GM21526 (cell line): ENCODE measurements at regions not wholly inside any gene's neighbourhood (a gene's known extent, or its start where the extent isn't known, plus 50 kb on each side); places are given as distances from the start of the nearest gene placed in this dataset.
A peak's percentile ranks its signal among the peaks of the same experiment; 100 is the strongest.

Source experiments
- ATAC-seq: cut with Tn5 transposase; IDR thresholded peaks from one replicate; pipeline ENCODE4 v1.9.1; 2021; ENCODE audit warnings: moderate library complexity; ENCODE audit not compliant: unreplicated experiment, low FRiP score

- peak; percentile 76 for ATAC-seq
These were observed 89.5 kb upstream of the RFC3 start for GRCh38 chr13:33728271-33729037.

- peak; percentile 38 for ATAC-seq
These were observed 87.8 kb upstream of the RFC3 start for GRCh38 chr13:33730147-33730546.

DNA sequence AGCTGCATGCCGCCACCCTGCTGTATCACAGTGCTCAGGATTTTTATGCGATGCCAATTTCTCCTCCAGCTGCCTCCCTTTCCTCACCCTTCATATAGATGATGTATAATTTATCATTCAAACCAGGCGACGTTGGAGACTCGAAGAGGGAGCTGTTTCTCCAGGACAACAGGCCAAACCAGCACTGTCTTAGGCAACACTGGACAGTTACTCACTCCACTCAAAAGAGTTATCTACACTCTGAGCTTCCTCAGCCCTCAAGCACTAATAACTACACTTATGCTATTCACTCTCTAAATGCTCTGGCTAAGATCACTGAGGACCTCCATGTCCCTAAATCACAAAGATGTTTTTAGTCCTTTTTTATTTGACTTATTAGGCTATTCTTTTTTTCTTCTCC is 87.3 kb upstream of the RFC3 start:
- ATAC-seq = no peak

DNA sequence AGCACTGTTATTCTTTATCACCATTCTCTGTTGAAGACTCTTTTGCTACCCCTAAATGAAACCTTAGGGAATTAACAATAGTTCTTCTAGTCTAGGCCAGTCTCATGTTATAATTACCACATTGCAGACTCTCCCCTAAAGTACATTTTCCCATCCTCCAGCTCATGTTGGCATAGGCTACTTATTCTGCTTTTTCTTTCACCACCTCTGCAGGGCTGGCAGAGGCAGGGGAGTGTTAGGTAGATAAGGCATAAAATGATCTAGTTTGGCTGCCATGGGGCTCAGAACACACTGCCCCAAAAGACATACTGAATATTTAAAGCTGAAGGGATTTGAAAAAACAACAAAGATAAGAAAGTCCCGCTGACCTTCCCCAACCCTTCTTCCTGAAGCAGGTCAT is 82.7 kb upstream of the RFC3 start:
- ATAC-seq = no peak

DNA sequence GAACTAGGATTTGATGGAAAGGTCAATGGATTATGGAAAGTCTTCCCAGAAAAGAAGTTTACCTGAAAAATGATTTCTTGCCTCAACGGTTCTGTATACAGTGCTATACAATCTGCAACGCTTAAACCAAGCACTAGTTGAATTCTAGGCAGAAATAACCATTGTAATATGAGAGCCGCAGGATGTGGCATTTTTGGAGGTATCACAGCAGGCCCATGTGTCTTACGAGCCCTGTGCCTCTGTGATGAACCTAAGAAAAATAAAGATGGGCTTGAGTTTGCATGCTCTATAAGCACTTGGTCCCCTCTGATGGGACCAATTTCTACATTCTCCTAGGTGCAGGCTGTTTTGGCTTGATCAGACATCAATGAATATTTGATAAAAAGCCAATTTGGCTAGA is 78.7 kb upstream of the RFC3 start:
- no peak for ATAC-seq

GRCh38 chr13:33740134-33740538 is 77.8 kb upstream of the RFC3 start:
- no peak for ATAC-seq

DNA sequence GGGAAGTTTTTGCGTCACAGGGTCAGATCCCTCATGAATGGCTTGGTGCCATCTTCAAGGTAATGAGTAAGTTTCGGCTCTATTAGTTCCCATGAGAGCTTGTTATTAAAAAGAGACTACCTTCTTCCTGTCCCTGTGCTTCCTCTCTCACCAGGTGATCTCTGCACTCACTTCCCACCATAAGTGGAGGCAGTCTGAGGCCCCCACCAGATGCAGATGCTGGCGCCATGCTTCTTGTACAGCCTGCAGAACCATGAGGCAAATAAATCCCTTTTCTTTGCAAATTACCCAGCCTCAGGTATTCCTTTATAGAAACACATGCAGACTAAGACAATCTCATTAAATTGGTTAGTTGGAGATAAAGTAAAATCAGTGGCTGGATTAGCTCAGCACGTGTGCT is 75.6 kb upstream of the RFC3 start:
- ATAC-seq = no peak

- ATAC-seq = peak; percentile 68
These were observed 74.2 kb upstream of the RFC3 start for GRCh38 chr13:33743438-33744368.

DNA sequence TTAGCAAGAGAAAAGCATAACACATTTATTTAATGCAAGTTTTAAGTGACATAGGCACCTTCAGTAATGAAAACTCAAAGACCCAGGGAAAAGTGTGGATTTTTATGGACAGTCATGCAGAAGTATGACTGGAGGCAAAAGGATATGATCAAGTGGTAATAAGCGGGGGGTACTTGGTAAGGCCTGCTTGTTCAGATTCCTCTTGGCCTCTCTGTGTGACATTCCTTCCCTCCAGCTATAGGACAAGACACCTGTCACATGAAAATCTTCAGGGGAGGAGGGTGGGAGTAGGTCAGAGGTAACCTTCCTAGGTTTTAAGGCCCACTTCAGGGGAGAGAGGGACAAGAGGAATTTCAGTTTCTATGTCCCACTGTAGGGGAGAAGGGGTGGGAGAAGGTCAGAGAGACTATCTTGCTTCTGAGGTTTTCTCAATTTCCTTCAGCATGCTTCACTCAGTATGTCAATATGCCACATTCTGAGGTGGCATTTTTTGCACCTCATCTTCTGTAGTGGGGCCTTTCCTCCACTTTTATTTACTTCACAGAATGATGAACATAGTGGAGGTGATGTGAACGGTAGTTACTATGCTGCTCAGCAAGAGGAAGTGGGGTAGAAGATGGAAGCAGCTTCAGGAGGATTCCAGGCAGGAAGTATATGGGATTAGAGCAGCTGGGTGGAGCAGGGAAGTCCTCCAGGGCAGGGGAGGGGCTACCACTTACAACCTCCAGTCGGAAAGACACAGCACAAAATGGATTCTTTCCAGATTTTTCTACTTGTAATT is 73.2 kb upstream of the RFC3 start:
- no peak for ATAC-seq

DNA sequence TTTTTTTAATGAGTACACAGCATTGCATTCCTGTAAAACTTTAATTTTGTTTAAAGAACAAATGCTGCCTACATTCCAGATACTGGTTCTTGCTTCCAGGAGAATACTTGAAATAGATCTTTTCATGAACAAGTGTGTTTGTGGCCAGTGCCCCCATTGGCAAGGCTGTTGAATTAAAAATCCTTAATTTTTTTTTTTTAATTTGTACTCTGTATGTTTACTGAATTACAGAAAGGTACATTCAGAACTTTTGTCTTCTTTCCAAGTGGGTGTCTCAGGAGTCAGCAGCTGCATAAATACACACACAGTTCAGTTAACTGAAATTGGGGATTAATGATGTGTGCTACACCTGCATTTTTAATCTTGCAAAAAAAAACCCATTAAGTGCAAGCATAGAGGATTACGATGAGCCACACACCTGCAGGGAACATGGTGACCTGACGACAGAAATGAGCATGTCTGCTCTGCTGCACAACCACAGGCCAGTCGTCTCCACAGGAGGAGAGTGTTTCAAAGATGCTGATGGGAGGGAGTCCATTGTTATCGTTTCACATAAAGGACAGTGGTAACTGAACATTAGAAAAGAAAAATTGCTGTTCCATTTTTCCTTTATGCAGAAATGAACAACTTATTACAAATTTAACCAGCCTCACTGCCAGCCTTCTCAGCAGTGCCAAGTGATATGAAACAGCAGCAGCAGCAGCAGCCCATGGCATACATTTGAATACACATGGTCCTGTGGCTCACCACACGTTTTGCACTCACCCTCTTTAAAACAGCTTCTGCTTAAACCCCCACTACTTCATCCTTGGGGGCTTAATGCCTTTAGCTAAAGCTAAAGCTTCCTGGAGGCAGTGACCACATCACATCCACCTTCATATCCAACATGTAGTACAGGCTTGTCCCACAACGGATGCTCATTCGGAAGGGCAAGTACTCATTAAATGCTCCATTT is 72.3 kb upstream of the RFC3 start:
- peak; percentile 44 for ATAC-seq

- no peak for ATAC-seq
These were observed 71.1 kb upstream of the RFC3 start for GRCh38 chr13:33746867-33747266.

GRCh38 chr13:33751151-33751550 is 66.8 kb upstream of the RFC3 start:
- ATAC-seq = no peak

GRCh38 chr13:33752094-33752493 is 65.9 kb upstream of the RFC3 start:
- ATAC-seq = no peak

DNA sequence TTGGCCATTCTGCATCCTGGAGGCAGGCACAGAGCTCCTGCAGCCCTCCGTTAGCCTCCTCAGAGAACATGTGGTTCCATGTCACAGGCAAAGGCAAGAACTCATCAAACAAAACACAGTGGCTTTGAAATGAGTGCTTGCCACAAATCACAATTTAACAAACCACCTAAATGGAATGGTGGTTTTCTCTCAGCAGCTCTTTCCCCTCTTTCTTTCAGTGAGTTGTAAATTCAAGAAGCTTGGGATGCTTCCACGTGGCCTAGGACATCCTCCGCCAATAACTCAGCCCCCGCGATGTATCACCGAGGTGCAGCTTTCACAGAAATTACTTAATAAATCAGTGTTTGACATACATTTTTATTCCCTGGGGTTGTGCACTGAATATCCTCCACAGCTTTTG is 65.4 kb upstream of the RFC3 start:
- no peak for ATAC-seq

- ATAC-seq = no peak
These were observed 61.0 kb upstream of the RFC3 start for GRCh38 chr13:33756929-33757328.

DNA sequence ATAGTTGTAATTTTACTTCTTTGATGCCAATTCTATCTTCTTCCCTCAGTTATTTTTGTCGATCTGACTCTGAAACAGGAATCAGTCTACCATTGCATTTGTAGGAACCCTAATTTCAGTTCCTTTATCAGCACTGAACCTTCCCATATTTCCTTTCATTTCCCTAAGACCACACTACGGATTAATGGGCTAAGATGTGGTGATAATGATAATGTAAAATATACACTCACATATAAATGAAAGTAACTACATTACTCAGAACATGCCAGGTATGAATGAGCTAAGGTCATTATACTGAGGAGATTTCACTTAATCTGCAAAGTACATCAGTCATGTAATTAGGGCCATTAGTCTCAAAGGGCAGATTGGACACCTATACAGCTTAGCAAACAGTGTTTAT is 60.2 kb upstream of the RFC3 start:
- peak; percentile 69 for ATAC-seq

DNA sequence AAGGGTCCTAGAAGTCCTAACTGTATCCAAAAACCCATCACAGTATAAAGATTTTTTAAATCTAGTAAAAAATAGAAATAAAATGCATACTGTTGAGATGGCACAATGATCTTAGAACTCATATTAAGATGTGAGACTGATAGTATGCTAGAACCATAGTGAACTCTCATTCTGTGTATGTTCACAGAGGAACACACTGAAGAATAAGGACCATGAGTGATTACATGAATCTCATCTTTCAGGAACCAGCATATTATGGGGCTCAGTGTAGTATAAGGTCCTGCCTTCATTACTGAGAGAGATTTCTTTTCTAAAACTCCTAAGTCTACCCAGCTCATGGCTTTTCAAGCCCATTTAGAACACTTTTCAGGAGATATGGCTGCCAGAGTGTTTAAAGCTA is 59.8 kb upstream of the RFC3 start:
- ATAC-seq = peak; percentile 56

DNA sequence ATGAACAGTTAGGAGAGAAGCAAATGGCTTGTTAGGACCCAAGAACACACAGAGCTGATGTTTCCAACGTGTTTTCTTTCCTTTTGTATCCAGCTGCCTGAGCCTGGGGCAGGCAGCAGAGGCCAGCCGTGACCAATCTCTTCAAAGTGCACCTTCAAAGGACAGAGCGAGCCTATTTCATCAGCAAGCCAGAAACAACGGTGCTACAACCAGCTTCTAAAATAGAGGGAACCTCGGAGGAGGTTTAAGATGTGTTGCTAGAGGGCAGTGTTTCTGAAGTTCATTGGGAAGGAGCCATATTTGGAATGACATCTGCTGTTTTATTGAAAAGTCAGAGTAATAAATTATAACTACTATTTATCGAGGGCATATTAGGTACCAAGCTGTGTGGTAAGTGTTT is 56.2 kb upstream of the RFC3 start:
- no peak for ATAC-seq

GRCh38 chr13:33763021-33763420 is 54.9 kb upstream of the RFC3 start:
- no peak for ATAC-seq

DNA sequence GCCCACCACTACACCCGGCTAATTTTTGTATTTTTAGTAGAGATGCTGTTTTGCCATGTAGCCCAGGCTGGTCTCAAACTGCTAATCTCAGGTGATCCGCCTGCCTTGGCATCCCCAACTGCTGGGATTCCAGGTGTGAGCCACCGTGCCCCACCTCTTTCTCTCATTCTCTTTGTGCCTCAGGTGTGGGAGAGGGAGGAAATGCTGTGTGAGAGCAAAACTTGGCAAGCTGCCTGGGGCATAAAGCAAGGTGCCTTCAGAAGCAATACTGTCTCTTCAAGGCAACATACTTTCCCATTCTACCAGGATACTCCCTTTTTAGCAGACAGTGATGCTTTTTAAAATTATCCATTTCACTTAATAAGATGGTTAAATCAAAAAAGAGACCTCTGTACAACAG is 53.2 kb upstream of the RFC3 start:
- ATAC-seq = no peak
